Upper lobe of right lung (tissue), 1 donor: ENCODE measurements at regions not wholly inside any gene's neighbourhood (a gene's known extent, or its start where the extent isn't known, plus 50 kb on each side); places are given as distances from the start of the nearest gene placed in this dataset.

Source experiments
- ATAC-seq: fragments of 200-7000 bp; cut with Tn5 transposase; one replicate; pipeline ENCODE4 v1.9.1; 2020; ENCODE audit warnings: mild to moderate bottlenecking, moderate library complexity
- DNase-seq: peaks from one replicate; pipeline ENCODE4 v3.0.0-alpha.2; 2020
- H3K27ac ChIP-seq: fragments of 200-600 bp; one replicate; pipeline ENCODE4 v1.8.0; 2022
- H3K27me3 ChIP-seq: fragments of 200-600 bp; one replicate; pipeline ENCODE4 v1.8.0; 2022; ENCODE audit warnings: mild to moderate bottlenecking
- H3K36me3 ChIP-seq: fragments of 200-600 bp; one replicate; pipeline ENCODE4 v1.8.0; 2022
- H3K4me1 ChIP-seq: fragments of 200-600 bp; one replicate; pipeline ENCODE4 v1.8.0; 2022
- H3K4me3 ChIP-seq: fragments of 200-600 bp; one replicate; pipeline ENCODE4 v1.8.0; 2022; ENCODE audit warnings: mild to moderate bottlenecking
- H3K9me3 ChIP-seq: fragments of 200-600 bp; one replicate; pipeline ENCODE4 v1.8.0; 2022
- CTCF ChIP-seq: fragments of 200-600 bp; IDR thresholded peaks from one replicate; pipeline ENCODE4 v1.8.0; 2022; ENCODE audit warnings: antibody characterized with exemption
- intact Hi-C: fragments of 100-400 bp; cut with DNase I; formaldehyde crosslinking; loops from one replicate; pipeline ENCODE4 v1.11.0; 2022
- donor health status: DM: no; HTN: yes; CAD: no; lungs with severe emphysema.

DNA sequence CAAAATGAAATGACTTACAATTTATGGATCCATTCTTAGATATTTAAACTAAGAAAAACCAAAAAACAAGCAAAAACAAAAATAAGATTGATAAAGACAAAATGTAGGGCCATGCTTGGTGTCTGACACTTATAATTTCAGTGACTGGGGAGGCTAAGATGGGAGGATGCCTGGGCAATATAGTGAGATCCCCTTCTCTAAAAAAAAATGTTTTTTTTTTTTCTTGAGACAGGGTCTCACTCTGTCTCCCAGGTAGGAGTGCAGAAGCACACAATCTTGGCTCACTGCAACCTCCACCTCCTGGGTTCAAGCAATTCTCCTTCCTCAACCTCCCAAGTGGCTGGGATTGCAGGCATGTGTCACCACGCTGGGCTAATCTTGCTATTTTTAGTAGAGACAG is 92.4 kb downstream of the HFE start:
- no peak for ATAC-seq

GRCh38 chr6:26180346-26180745 is 93.1 kb downstream of the HFE start:
- Histone ChIP-seq H3K27me3 (no peaks in the 10 kb centered on the region), H3K4me3 (no peak overlapping the region), H3K9me3 (no peaks in the 10 kb centered on the region), H3K27ac (no peak overlapping the region), H3K36me3 (no peaks in the 10 kb centered on the region), H3K4me1 (peaks cover 4% of the 10 kb centered on the region)
- DNase-seq (no peak), ATAC-seq (no peak)
- TF ChIP-seq CTCF: no peak
- intact Hi-C loops: no loop called here

More for the DNA sequence above, 92.4 kb downstream of the HFE start:
- DNase-seq: no peak
- Histone ChIP-seq H3K27ac (no peak overlapping the region), H3K9me3 (no peaks in the 10 kb centered on the region), H3K4me3 (no peak overlapping the region), H3K27me3 (no peaks in the 10 kb centered on the region), H3K4me1 (peaks cover 4% of the 10 kb centered on the region), H3K36me3 (no peaks in the 10 kb centered on the region)
- no peak for TF ChIP-seq CTCF
- intact Hi-C loops: no loop called here

GRCh38 chr6:26183237-26183580 is 96.0 kb downstream of the HFE start:
- H3K4me3 ChIP-seq: peak overlapping the region; percentile 63
- peak overlapping the region; percentile 78 for H3K27ac ChIP-seq
- H3K27me3 ChIP-seq: no peaks in the 10 kb centered on the region
- TF ChIP-seq CTCF: no peak
- ATAC-seq (no peak), DNase-seq (no peak)
- intact Hi-C loops: no loop called here
- peaks cover 7% of the 10 kb centered on the region for H3K4me1 ChIP-seq
- no peaks in the 10 kb centered on the region for H3K36me3 ChIP-seq
- H3K9me3 ChIP-seq: no peaks in the 10 kb centered on the region

DNA sequence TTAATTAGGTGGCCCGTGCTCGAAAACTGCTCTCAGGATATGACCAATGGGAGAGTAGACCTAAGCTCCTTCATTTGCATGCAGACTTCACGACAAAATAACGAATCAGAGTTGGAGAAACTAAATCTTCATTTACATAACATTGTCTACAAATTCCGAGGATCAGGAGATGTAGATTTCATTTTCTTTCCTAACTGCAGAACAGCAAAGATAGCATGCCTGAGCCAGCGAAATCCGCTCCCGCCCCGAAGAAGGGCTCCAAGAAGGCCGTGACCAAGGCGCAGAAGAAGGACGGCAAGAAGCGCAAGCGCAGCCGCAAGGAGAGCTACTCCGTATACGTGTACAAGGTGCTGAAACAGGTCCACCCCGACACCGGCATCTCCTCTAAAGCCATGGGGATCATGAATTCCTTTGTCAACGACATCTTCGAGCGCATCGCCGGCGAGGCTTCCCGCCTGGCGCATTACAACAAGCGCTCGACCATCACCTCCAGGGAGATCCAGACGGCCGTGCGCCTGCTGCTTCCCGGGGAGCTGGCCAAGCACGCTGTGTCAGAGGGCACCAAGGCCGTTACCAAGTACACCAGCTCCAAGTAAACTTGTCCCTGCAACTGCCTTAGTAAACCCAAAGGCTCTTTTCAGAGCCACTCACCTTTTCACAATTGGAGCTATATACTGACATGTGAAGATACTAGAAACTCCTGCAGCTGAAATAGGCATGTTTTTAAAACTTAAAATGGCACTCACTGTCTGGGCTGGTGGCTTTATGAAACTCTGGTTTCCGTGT is 96.5 kb downstream of the HFE start:
- Histone ChIP-seq H3K4me1 (peaks cover 9% of the 10 kb centered on the region), H3K27ac (peak overlapping the region; percentile 78), H3K27me3 (no peaks in the 10 kb centered on the region), H3K36me3 (no peaks in the 10 kb centered on the region), H3K4me3 (peak overlapping the region; percentile 63), H3K9me3 (no peaks in the 10 kb centered on the region)
- intact Hi-C loops: no loop called here
- ATAC-seq (peak; percentile 94), DNase-seq (peak; percentile 75)
- no peak for TF ChIP-seq CTCF

GRCh38 chr6:26184367-26184891 is 97.2 kb downstream of the HFE start:
- H3K36me3 ChIP-seq: no peaks in the 10 kb centered on the region
- peak overlapping the region; percentile 78 for H3K27ac ChIP-seq
- peaks cover 9% of the 10 kb centered on the region for H3K4me1 ChIP-seq
- H3K4me3 ChIP-seq: peak overlapping the region; percentile 63
- intact Hi-C loops: no loop called here
- H3K27me3 ChIP-seq: no peaks in the 10 kb centered on the region
- no peak for DNase-seq
- no peaks in the 10 kb centered on the region for H3K9me3 ChIP-seq
- no peak for ATAC-seq
- no peak for TF ChIP-seq CTCF
